ENCODE measurements at regions not wholly inside any gene's neighbourhood (a gene's known extent, or its start where the extent isn't known, plus 50 kb on each side); places are given as distances from the start of the nearest gene placed in this dataset.

DNA sequence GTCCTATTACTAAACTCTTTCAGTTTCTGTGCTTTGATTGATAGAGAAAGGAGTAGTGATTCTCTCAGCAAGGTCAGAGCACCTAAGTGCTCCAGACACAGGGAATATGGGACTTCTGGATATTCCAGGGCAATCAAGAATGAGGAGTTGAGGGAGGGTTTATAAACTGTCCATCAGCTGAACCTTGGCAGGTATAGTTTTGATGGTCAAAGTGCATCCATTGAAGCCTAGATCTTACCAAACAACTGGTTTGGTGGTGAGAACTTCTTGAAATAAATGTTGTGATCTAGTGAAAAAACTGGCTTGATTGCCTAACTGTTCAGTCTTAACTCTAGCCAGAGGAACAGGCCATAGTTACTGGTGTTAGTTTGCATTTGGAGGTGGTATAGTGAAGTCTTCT lies 207.0 kb upstream of the ONECUT1 start:
- TF ChIP-seq, protein P1, sequence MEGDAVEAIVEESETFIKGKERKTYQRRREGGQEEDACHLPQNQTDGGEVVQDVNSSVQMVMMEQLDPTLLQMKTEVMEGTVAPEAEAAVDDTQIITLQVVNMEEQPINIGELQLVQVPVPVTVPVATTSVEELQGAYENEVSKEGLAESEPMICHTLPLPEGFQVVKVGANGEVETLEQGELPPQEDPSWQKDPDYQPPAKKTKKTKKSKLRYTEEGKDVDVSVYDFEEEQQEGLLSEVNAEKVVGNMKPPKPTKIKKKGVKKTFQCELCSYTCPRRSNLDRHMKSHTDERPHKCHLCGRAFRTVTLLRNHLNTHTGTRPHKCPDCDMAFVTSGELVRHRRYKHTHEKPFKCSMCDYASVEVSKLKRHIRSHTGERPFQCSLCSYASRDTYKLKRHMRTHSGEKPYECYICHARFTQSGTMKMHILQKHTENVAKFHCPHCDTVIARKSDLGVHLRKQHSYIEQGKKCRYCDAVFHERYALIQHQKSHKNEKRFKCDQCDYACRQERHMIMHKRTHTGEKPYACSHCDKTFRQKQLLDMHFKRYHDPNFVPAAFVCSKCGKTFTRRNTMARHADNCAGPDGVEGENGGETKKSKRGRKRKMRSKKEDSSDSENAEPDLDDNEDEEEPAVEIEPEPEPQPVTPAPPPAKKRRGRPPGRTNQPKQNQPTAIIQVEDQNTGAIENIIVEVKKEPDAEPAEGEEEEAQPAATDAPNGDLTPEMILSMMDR (IDR thresholded peaks at IDR 0.05), result no peak
- TF ChIP-seq POLR2A (IDR thresholded peaks at IDR 0.05), result no peak
